Activated naive CD8-positive, alpha-beta T cell treated with anti-CD3 and anti-CD28 coated beads for 36 hours (primary cell): ENCODE measurements at regions not wholly inside any gene's neighbourhood (a gene's known extent, or its start where the extent isn't known, plus 50 kb on each side); places are given as distances from the start of the nearest gene placed in this dataset.

ENCODE experiments used
- DNase-seq: peaks from one replicate; pipeline ENCODE4 v3.0.0; 2021
- H3K27ac Mint-ChIP-seq: one replicate; pipeline ENCODE4 v1.8.0; 2022; ENCODE audit warnings: mild to moderate bottlenecking, moderate library complexity, mixed read lengths
- H3K27me3 Mint-ChIP-seq: one replicate; pipeline ENCODE4 v1.8.0; 2022; ENCODE audit warnings: mild to moderate bottlenecking, mixed read lengths
- H3K36me3 Mint-ChIP-seq: one replicate; pipeline ENCODE4 v1.8.0; 2021; ENCODE audit warnings: mild to moderate bottlenecking, mixed read lengths
- H3K4me1 Mint-ChIP-seq: one replicate; pipeline ENCODE4 v1.8.0; 2021; ENCODE audit warnings: mixed read lengths
- H3K4me3 Mint-ChIP-seq: one replicate; pipeline ENCODE4 v1.8.0; 2022; ENCODE audit warnings: mild to moderate bottlenecking, moderate library complexity, mixed read lengths
- H3K9me3 Mint-ChIP-seq: one replicate; pipeline ENCODE4 v1.8.0; 2022; ENCODE audit warnings: mixed read lengths

GRCh38 chr12:90355711-90356355 lies 599.1 kb downstream of the CCER1 start:
- H3K36me3 Mint-ChIP-seq, result no peaks in the 10 kb centered on the region
- H3K27me3 Mint-ChIP-seq, result peaks cover 7% of the 10 kb centered on the region
- H3K9me3 Mint-ChIP-seq, result no peaks in the 10 kb centered on the region
- no peak overlapping the region for H3K4me3 Mint-ChIP-seq
- H3K4me1 Mint-ChIP-seq, result no peaks in the 10 kb centered on the region
- DNase-seq, result no peak
- H3K27ac Mint-ChIP-seq, result no peak overlapping the region

- no peaks in the 10 kb centered on the region for H3K4me1 Mint-ChIP-seq
- H3K9me3 Mint-ChIP-seq, result no peaks in the 10 kb centered on the region
- H3K27ac Mint-ChIP-seq, result no peak overlapping the region
- H3K27me3 Mint-ChIP-seq, result peaks cover 18% of the 10 kb centered on the region
- DNase-seq, result no peak
- H3K36me3 Mint-ChIP-seq, result no peaks in the 10 kb centered on the region
- no peak overlapping the region for H3K4me3 Mint-ChIP-seq
Measured at GRCh38 chr12:90343966-90344365, 611.0 kb downstream of the CCER1 start.

DNA sequence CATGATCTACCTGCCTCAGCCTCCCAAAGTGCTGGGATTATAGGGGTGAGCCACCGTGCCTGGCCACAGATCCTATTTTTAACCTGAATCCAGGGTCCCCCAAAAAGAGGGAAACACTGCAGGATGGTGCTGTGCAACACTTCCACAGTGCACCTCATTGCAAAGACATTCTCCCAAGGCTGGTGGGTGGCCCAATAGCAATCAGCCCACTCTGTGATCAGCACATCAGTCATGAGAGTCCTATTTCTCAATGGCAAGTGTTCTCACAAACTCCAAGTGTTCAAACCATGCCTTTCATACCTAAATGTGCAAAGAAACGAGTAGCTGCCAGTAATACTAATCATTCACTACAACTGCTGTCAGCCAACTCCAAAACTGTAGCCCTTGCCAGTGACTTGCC lies 612.9 kb downstream of the CCER1 start:
- no peak overlapping the region for H3K4me3 Mint-ChIP-seq
- peaks cover 18% of the 10 kb centered on the region for H3K27me3 Mint-ChIP-seq
- no peaks in the 10 kb centered on the region for H3K9me3 Mint-ChIP-seq
- H3K4me1 Mint-ChIP-seq, result no peaks in the 10 kb centered on the region
- no peak for DNase-seq
- H3K36me3 Mint-ChIP-seq, result no peaks in the 10 kb centered on the region
- H3K27ac Mint-ChIP-seq, result no peak overlapping the region

GRCh38 chr12:90339837-90340236 lies 615.1 kb downstream of the CCER1 start:
- Mint-ChIP-seq H3K4me3 (no peak overlapping the region), H3K4me1 (no peaks in the 10 kb centered on the region), H3K36me3 (no peaks in the 10 kb centered on the region), H3K27me3 (peaks cover 18% of the 10 kb centered on the region), H3K9me3 (no peaks in the 10 kb centered on the region), H3K27ac (no peak overlapping the region)
- DNase-seq, result no peak

GRCh38 chr12:90338365-90338764 lies 616.6 kb downstream of the CCER1 start:
- no peak overlapping the region for H3K27ac Mint-ChIP-seq
- no peaks in the 10 kb centered on the region for H3K36me3 Mint-ChIP-seq
- no peaks in the 10 kb centered on the region for H3K9me3 Mint-ChIP-seq
- no peaks in the 10 kb centered on the region for H3K4me1 Mint-ChIP-seq
- no peak for DNase-seq
- no peak overlapping the region for H3K4me3 Mint-ChIP-seq
- H3K27me3 Mint-ChIP-seq, result peaks cover 13% of the 10 kb centered on the region

GRCh38 chr12:90337018-90337417 lies 618.0 kb downstream of the CCER1 start:
- no peaks in the 10 kb centered on the region for H3K9me3 Mint-ChIP-seq
- no peaks in the 10 kb centered on the region for H3K36me3 Mint-ChIP-seq
- no peak overlapping the region for H3K27ac Mint-ChIP-seq
- peaks cover 3% of the 10 kb centered on the region for H3K27me3 Mint-ChIP-seq
- no peak for DNase-seq
- no peak overlapping the region for H3K4me3 Mint-ChIP-seq
- H3K4me1 Mint-ChIP-seq, result no peaks in the 10 kb centered on the region

DNA sequence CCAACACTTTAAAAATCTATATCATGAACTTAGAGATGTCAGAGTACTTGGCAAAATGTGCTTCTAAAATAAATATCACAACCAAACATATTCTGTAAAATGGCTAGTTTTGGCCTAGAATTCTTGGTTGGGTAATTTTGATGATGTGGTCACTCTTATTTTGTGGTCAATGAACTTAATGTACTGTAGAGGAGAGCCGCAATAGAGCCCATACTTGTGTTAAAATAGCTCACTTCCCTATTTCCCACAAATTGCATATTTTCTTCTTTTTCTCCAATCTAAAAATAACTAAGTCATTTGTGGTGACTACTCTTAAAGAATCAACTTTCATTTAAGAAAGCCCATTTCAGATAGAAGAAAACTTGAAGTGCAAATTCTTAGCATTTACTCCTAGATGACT lies 619.4 kb downstream of the CCER1 start:
- H3K27me3 Mint-ChIP-seq, result no peaks in the 10 kb centered on the region
- H3K27ac Mint-ChIP-seq, result no peak overlapping the region
- no peaks in the 10 kb centered on the region for H3K36me3 Mint-ChIP-seq
- no peaks in the 10 kb centered on the region for H3K4me1 Mint-ChIP-seq
- H3K9me3 Mint-ChIP-seq, result no peaks in the 10 kb centered on the region
- no peak for DNase-seq
- no peak overlapping the region for H3K4me3 Mint-ChIP-seq

DNA sequence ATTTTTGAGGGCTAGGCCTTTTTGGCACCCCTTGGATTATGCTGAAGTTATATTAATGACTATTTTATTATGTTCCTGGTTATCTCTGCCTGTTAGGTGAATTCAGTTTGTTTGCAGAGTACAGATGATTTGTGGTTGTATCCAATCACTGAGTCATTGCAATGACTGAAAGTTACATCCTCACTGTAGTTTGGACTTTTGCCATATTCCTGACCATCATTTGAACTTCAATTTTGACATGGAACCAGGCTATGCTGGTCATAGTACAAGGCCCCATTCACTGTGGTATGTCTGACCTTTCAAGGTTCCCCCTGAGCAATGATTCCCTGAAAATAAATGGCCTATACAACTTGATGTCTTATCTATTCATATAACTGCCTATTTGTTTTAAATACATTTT lies 621.0 kb downstream of the CCER1 start:
- DNase-seq, result no peak
- H3K4me1 Mint-ChIP-seq, result no peaks in the 10 kb centered on the region
- H3K9me3 Mint-ChIP-seq, result no peaks in the 10 kb centered on the region
- no peak overlapping the region for H3K27ac Mint-ChIP-seq
- H3K27me3 Mint-ChIP-seq, result no peaks in the 10 kb centered on the region
- no peak overlapping the region for H3K4me3 Mint-ChIP-seq
- H3K36me3 Mint-ChIP-seq, result no peaks in the 10 kb centered on the region

- H3K9me3 Mint-ChIP-seq, result no peaks in the 10 kb centered on the region
- H3K4me3 Mint-ChIP-seq, result no peak overlapping the region
- H3K4me1 Mint-ChIP-seq, result no peaks in the 10 kb centered on the region
- H3K27me3 Mint-ChIP-seq, result no peaks in the 10 kb centered on the region
- H3K36me3 Mint-ChIP-seq, result no peaks in the 10 kb centered on the region
- no peak overlapping the region for H3K27ac Mint-ChIP-seq
- no peak for DNase-seq
Measured at GRCh38 chr12:90333424-90333823, 621.6 kb downstream of the CCER1 start.

DNA sequence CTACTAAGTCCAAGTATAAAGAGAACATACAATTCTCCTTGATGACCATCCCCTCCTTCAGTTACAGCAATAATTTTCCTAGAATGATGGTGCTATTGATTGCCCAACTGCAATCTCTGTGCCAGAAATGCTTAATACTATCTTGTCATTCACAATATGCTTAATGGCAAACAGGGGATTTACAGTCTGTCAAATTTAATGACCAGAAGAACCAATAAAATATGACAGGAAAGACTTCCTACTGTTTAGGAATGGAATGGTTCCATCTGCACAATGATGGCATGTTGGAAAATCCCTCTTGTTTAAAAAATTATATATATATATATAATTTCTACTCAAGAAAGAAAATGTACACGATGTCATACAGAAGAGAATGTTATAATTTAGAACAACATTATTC lies 623.2 kb downstream of the CCER1 start:
- no peaks in the 10 kb centered on the region for H3K4me1 Mint-ChIP-seq
- H3K4me3 Mint-ChIP-seq, result no peak overlapping the region
- no peaks in the 10 kb centered on the region for H3K27me3 Mint-ChIP-seq
- H3K9me3 Mint-ChIP-seq, result no peaks in the 10 kb centered on the region
- no peak for DNase-seq
- no peak overlapping the region for H3K27ac Mint-ChIP-seq
- no peaks in the 10 kb centered on the region for H3K36me3 Mint-ChIP-seq

GRCh38 chr12:90331262-90331661 lies 622.6 kb upstream of the ATP2B1 start:
- no peaks in the 10 kb centered on the region for H3K4me1 Mint-ChIP-seq
- no peaks in the 10 kb centered on the region for H3K27me3 Mint-ChIP-seq
- H3K27ac Mint-ChIP-seq, result no peak overlapping the region
- no peaks in the 10 kb centered on the region for H3K36me3 Mint-ChIP-seq
- H3K9me3 Mint-ChIP-seq, result no peaks in the 10 kb centered on the region
- DNase-seq, result no peak
- no peak overlapping the region for H3K4me3 Mint-ChIP-seq

- no peaks in the 10 kb centered on the region for H3K27me3 Mint-ChIP-seq
- H3K4me3 Mint-ChIP-seq, result no peak overlapping the region
- H3K9me3 Mint-ChIP-seq, result no peaks in the 10 kb centered on the region
- no peak overlapping the region for H3K27ac Mint-ChIP-seq
- H3K4me1 Mint-ChIP-seq, result no peaks in the 10 kb centered on the region
- no peak for DNase-seq
- no peaks in the 10 kb centered on the region for H3K36me3 Mint-ChIP-seq
Measured at GRCh38 chr12:90327793-90328743, 619.4 kb upstream of the ATP2B1 start.

GRCh38 chr12:90323217-90323616 lies 614.6 kb upstream of the ATP2B1 start:
- H3K36me3 Mint-ChIP-seq, result no peaks in the 10 kb centered on the region
- no peaks in the 10 kb centered on the region for H3K9me3 Mint-ChIP-seq
- no peak for DNase-seq
- no peaks in the 10 kb centered on the region for H3K4me1 Mint-ChIP-seq
- H3K27ac Mint-ChIP-seq, result no peak overlapping the region
- H3K27me3 Mint-ChIP-seq, result no peaks in the 10 kb centered on the region
- no peak overlapping the region for H3K4me3 Mint-ChIP-seq

DNA sequence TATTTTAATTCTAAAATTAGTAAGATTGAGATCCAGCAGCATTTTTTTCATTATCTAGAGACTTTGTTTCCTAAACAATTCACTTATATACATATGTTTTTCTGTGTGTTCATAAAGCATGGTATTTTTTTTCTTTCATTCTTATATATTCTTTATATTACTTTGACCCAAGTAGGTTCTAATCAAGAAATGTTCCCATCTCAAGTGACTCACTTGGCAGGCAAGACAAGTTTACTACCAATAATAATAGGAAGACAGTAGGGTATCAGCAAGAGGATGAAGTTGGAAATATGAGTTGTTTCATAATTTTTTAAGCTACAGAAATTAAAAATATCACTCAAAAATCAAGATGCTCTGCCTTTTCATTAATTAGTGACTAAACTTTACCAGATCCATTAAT lies 613.4 kb upstream of the ATP2B1 start:
- H3K4me3 Mint-ChIP-seq, result no peak overlapping the region
- H3K27ac Mint-ChIP-seq, result no peak overlapping the region
- no peaks in the 10 kb centered on the region for H3K27me3 Mint-ChIP-seq
- H3K36me3 Mint-ChIP-seq, result no peaks in the 10 kb centered on the region
- H3K9me3 Mint-ChIP-seq, result no peaks in the 10 kb centered on the region
- no peak for DNase-seq
- H3K4me1 Mint-ChIP-seq, result no peaks in the 10 kb centered on the region

- H3K9me3 Mint-ChIP-seq, result no peaks in the 10 kb centered on the region
- H3K27me3 Mint-ChIP-seq, result no peaks in the 10 kb centered on the region
- no peaks in the 10 kb centered on the region for H3K4me1 Mint-ChIP-seq
- H3K27ac Mint-ChIP-seq, result no peak overlapping the region
- H3K36me3 Mint-ChIP-seq, result no peaks in the 10 kb centered on the region
- DNase-seq, result no peak
- H3K4me3 Mint-ChIP-seq, result no peak overlapping the region
Measured at GRCh38 chr12:90321369-90321768, 612.7 kb upstream of the ATP2B1 start.

DNA sequence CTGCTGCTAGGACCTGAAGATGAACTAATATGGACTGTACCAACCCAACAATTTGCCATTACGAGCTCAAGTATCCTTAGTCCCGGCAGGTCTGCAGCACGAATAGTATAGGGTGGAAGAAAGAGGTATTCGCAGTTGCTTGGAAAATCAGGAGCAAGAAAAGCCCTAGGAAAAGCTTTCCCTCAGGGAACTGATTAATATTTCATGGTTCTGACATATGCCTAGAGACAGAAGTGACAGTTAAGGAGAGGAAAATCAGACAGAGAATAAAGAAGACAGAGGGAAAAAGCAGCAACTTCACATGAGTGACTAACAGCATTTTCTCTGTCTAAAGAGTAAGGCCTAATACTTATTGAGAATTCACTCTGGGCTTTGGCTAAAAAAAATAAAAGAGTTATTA lies 602.9 kb upstream of the ATP2B1 start:
- Mint-ChIP-seq H3K27me3 (peaks cover 12% of the 10 kb centered on the region), H3K4me1 (no peaks in the 10 kb centered on the region), H3K36me3 (no peaks in the 10 kb centered on the region)

More for the DNA sequence above, 602.9 kb upstream of the ATP2B1 start:
- no peaks in the 10 kb centered on the region for H3K9me3 Mint-ChIP-seq
- H3K27ac Mint-ChIP-seq, result no peak overlapping the region
- no peak overlapping the region for H3K4me3 Mint-ChIP-seq
- DNase-seq, result no peak
